Spinal cord (tissue), 9 donors: ENCODE measurements at regions not wholly inside any gene's neighbourhood (a gene's known extent, or its start where the extent isn't known, plus 50 kb on each side); places are given as distances from the start of the nearest gene placed in this dataset.

Experiments
- DNase-seq, 6 donors: peaks; one replicate each; pipeline versions ENCODE4 v3.0.0 to v3.0.0-alpha.2; 2013 to 2015; ENCODE audit warnings: low spot score in 6 of 6, low read depth in 4 of 6
- H3K27ac ChIP-seq: one replicate; pipeline ENCODE4 v1.5.1; 2013; ENCODE audit warnings: low read depth, low read length, control low read depth
- H3K27me3 ChIP-seq: one replicate; pipeline ENCODE4 v1.6.1; 2013; ENCODE audit warnings: low read length; ENCODE audit not compliant: control insufficient read depth, insufficient read depth
- H3K36me3 ChIP-seq: one replicate; pipeline ENCODE4 v1.6.1; 2013; ENCODE audit warnings: low read length; ENCODE audit not compliant: control insufficient read depth, insufficient read depth
- H3K4me1 ChIP-seq: one replicate; pipeline ENCODE4 v1.6.1; 2013; ENCODE audit warnings: low read length; ENCODE audit not compliant: control insufficient read depth, insufficient read depth
- H3K4me3 ChIP-seq: one replicate; pipeline ENCODE4 v1.5.1; 2013; ENCODE audit warnings: low read depth, low read length, control low read depth
- H3K9me3 ChIP-seq: one replicate; pipeline ENCODE4 v1.6.1; 2013; ENCODE audit warnings: low read length; ENCODE audit not compliant: control insufficient read depth, insufficient read depth
- WGBS: methylation state at CpG from one replicate; pipeline ENCODE4 v1.1.5; 2013; ENCODE audit warnings: missing lambda C conversion rate; ENCODE audit not compliant: insufficient coverage; 5-methylcytosine and 5-hydroxymethylcytosine counted together
- donor health status: healthy.

- Histone ChIP-seq H3K9me3 (no peaks in the 10 kb centered on the region), H3K4me1 (peaks cover 14% of the 10 kb centered on the region), H3K36me3 (no peaks in the 10 kb centered on the region), H3K27ac (no peak overlapping the region), H3K4me3 (no peak overlapping the region), H3K27me3 (no peaks in the 10 kb centered on the region)
- DNase-seq = no peak
- 93% methylated on average over 1 of the region's 1 CpG for WGBS
Observed at GRCh38 chr1:25035523-25036116, 105.5 kb upstream of the RUNX3 start.

GRCh38 chr1:25034736-25035522, 104.9 kb upstream of the RUNX3 start:
- no peak overlapping the region for H3K27ac ChIP-seq
- H3K9me3 ChIP-seq = no peaks in the 10 kb centered on the region
- WGBS = 89% methylated on average over 10 of the region's 14 CpGs

DNA sequence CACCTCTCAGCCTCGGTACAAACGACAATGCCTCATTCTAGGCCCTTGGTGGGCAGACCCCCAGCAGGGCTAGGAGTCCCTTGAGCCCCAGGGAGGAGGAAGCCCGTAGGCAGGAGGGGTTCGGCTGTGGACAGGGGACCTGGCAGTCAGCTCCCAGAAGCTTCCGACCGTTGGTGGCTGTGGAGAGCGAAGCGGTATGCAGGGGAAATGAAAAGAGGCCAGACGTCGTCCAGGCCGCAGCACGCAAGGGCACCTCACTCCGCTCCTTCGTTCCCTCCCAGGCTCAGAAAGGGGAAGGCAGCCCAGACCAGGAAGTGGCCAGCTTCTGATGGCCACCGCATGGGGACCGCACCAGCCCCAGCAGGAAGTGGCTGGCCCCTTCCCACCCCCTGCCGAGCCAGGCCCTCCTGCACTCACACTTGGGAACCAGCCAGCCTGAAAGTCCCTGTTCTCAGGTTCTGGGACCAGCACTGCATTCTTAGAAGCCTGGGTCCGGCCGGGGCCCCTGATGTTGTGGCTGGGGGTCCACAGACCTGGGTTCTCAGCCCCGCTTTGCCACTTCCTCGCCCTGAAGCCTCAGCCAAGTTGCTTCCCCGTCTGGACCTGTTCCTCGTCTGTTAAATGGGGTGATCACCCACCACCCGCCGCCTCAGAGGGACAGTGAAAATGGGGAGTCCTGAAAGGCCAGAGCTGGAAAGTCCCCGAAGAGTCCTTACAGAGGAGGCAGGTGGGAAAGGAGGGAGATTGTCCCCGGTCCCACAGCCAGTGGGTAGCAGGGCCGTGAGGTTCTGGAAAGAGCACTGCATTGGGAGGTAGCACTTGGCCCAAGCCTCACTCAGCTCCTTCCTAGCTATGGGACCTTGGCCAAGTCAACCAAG, 104.0 kb upstream of the RUNX3 start:
- no peaks in the 10 kb centered on the region for H3K36me3 ChIP-seq
- DNase-seq = peak in 1 of 6 donors; percentile 8
- H3K4me1 ChIP-seq = peaks cover 14% of the 10 kb centered on the region
- WGBS = 69% methylated on average over 26 of the region's 28 CpGs
- H3K4me3 ChIP-seq = no peak overlapping the region
- no peaks in the 10 kb centered on the region for H3K9me3 ChIP-seq
- no peaks in the 10 kb centered on the region for H3K27me3 ChIP-seq
- no peak overlapping the region for H3K27ac ChIP-seq

More at GRCh38 chr1:25034736-25035522, 104.9 kb upstream of the RUNX3 start:
- Histone ChIP-seq H3K36me3 (no peaks in the 10 kb centered on the region), H3K27me3 (no peaks in the 10 kb centered on the region), H3K4me1 (peaks cover 14% of the 10 kb centered on the region), H3K4me3 (no peak overlapping the region)
- DNase-seq = no peak

- Histone ChIP-seq H3K36me3 (no peaks in the 10 kb centered on the region), H3K9me3 (no peaks in the 10 kb centered on the region), H3K4me1 (peaks cover 17% of the 10 kb centered on the region), H3K27ac (no peak overlapping the region), H3K27me3 (no peaks in the 10 kb centered on the region), H3K4me3 (no peak overlapping the region)
- DNase-seq = no peak
- 91% methylated on average over 10 of the region's 12 CpGs for WGBS
Observed at GRCh38 chr1:25033030-25033827, 103.2 kb upstream of the RUNX3 start.

GRCh38 chr1:25031966-25032667, 102.0 kb upstream of the RUNX3 start:
- no peaks in the 10 kb centered on the region for H3K36me3 ChIP-seq
- H3K27me3 ChIP-seq = no peaks in the 10 kb centered on the region
- 74% methylated on average over 14 of the region's 21 CpGs for WGBS
- peaks cover 21% of the 10 kb centered on the region for H3K4me1 ChIP-seq
- H3K4me3 ChIP-seq = no peak overlapping the region
- no peaks in the 10 kb centered on the region for H3K9me3 ChIP-seq
- peak in 3 of 6 donors; percentile 15 to 77 (median 15) for DNase-seq
- no peak overlapping the region for H3K27ac ChIP-seq

- 55% methylated on average over 8 of the region's 8 CpGs for WGBS
- H3K27me3 ChIP-seq = no peaks in the 10 kb centered on the region
- no peak for DNase-seq
Observed at GRCh38 chr1:25031601-25031965, 101.5 kb upstream of the RUNX3 start.

GRCh38 chr1:25030674-25031589, 100.9 kb upstream of the RUNX3 start:
- no peaks in the 10 kb centered on the region for H3K36me3 ChIP-seq
- no peaks in the 10 kb centered on the region for H3K9me3 ChIP-seq
- DNase-seq = no peak
- 73% methylated on average over 4 of the region's 6 CpGs for WGBS
- H3K27ac ChIP-seq = no peak overlapping the region
- H3K4me1 ChIP-seq = peaks cover 25% of the 10 kb centered on the region
- no peak overlapping the region for H3K4me3 ChIP-seq
- no peaks in the 10 kb centered on the region for H3K27me3 ChIP-seq

More at GRCh38 chr1:25031601-25031965, 101.5 kb upstream of the RUNX3 start:
- H3K4me1 ChIP-seq = peaks cover 21% of the 10 kb centered on the region
- H3K4me3 ChIP-seq = no peak overlapping the region
- H3K36me3 ChIP-seq = no peaks in the 10 kb centered on the region
- no peak overlapping the region for H3K27ac ChIP-seq
- H3K9me3 ChIP-seq = no peaks in the 10 kb centered on the region

GRCh38 chr1:25030012-25030411, 99.9 kb upstream of the RUNX3 start:
- H3K4me3 ChIP-seq = no peak overlapping the region
- 100% methylated on average over 1 of the region's 2 CpGs for WGBS
- no peaks in the 10 kb centered on the region for H3K9me3 ChIP-seq
- H3K27ac ChIP-seq = no peak overlapping the region
- H3K36me3 ChIP-seq = no peaks in the 10 kb centered on the region
- peaks cover 25% of the 10 kb centered on the region for H3K4me1 ChIP-seq
- no peaks in the 10 kb centered on the region for H3K27me3 ChIP-seq
- no peak for DNase-seq
